IMR-90 (cell line): ENCODE measurements at regions not wholly inside any gene's neighbourhood (a gene's known extent, or its start where the extent isn't known, plus 50 kb on each side); places are given as distances from the start of the nearest gene placed in this dataset.

Experiments used
- ATAC-seq: fragments of 200-7000 bp; cut with Tn5 transposase; 2 replicates; pipeline ENCODE4 v1.9.1; 2020; ENCODE audit warnings: low read depth, mild to moderate bottlenecking, moderate library complexity
- BruUV-seq: library from RNA; stranded (reverse); fragments of 400-500 nt; replicated peaks from 2 replicates; lab custom pipeline; 2021; lab: Mats Ljungman, UMichigan
- CTCF ChIA-PET: fragments of 300-600 bp; formaldehyde crosslinking; extraction: SDS; loops from one replicate; lab custom pipeline; 2021; ENCODE audit warnings: antibody characterized with exemption; lab: Yijun Ruan, JAX
- POLR2A ChIA-PET: fragments of 300-600 bp; sonication (Branson Sonifier 250); formaldehyde crosslinking; loops from one replicate; lab custom pipeline; 2022; ENCODE audit warnings: antibody characterized with exemption; ENCODE audit not compliant: unreplicated experiment; lab: Charles Lee
- DNase-seq: peaks from one replicate; pipeline ENCODE4 v3.0.0; 2013
- H2AFZ ChIP-seq: replicated peaks from 2 replicates; pipeline ENCODE3; 2013; ENCODE audit warnings: low read length, mild to moderate bottlenecking; ENCODE audit not compliant: poor library complexity
- H2AK5ac ChIP-seq: 2 replicates; pipeline ENCODE4 v1.6.1; 2013; ENCODE audit warnings: low read depth, low read length, inconsistent platforms
- H2AK9ac ChIP-seq: replicated peaks from 2 replicates; pipeline ENCODE3; 2013; ENCODE audit warnings: mild to moderate bottlenecking, low read depth, low read length, moderate library complexity; ENCODE audit not compliant: poor library complexity
- H2BK120ac ChIP-seq: 2 replicates; pipeline ENCODE4 v1.6.1; 2013; ENCODE audit warnings: low read depth, low read length, inconsistent platforms
- H2BK15ac ChIP-seq: 3 replicates; pipeline ENCODE4 v1.6.1; 2013; ENCODE audit warnings: low read depth, low read length, inconsistent platforms
- H2BK20ac ChIP-seq: 2 replicates; pipeline ENCODE4 v1.6.1; 2013; ENCODE audit warnings: low read depth, mild to moderate bottlenecking, inconsistent platforms, low read length, moderate library complexity
- H2BK5ac ChIP-seq: 2 replicates; pipeline ENCODE4 v1.6.1; 2013; ENCODE audit warnings: mild to moderate bottlenecking, low read depth, low read length, inconsistent platforms; ENCODE audit not compliant: poor library complexity, severe bottlenecking
- H3K14ac ChIP-seq: replicated peaks from 2 replicates; pipeline ENCODE4 v1.6.1; 2013; ENCODE audit warnings: low read depth, low read length, inconsistent platforms
- H3K18ac ChIP-seq: 2 replicates; pipeline ENCODE4 v1.6.1; 2013; ENCODE audit warnings: low read depth, low read length, control low read depth
- H3K23ac ChIP-seq: 2 replicates; pipeline ENCODE4 v1.6.1; 2013; ENCODE audit warnings: low read depth, low read length, inconsistent platforms
- H3K27ac ChIP-seq: 2 replicates; pipeline ENCODE4 v1.5.1; 2013; ENCODE audit warnings: mild to moderate bottlenecking, control low read depth, low read length; ENCODE audit not compliant: insufficient read depth
- H3K27me3 ChIP-seq: 2 replicates; pipeline ENCODE4 v1.6.1; 2013; ENCODE audit warnings: low read length; ENCODE audit not compliant: control insufficient read depth, insufficient read depth
- H3K36me3 ChIP-seq: 2 replicates; pipeline ENCODE4 v1.6.1; 2013; ENCODE audit warnings: low read length, mixed read lengths; ENCODE audit not compliant: control insufficient read depth, insufficient read depth
- H3K4ac ChIP-seq: 2 replicates; pipeline ENCODE4 v1.6.1; 2013; ENCODE audit warnings: low read depth, low read length, inconsistent platforms
- H3K4me1 ChIP-seq: 2 replicates; pipeline ENCODE4 v1.6.1; 2013; ENCODE audit warnings: low read length, mixed read lengths; ENCODE audit not compliant: control insufficient read depth, insufficient read depth
- H3K4me2 ChIP-seq: 2 replicates; pipeline ENCODE4 v1.6.1; 2013; ENCODE audit warnings: low read depth, mild to moderate bottlenecking, control low read depth, low read length, moderate library complexity
- H3K4me3 ChIP-seq: 2 replicates; pipeline ENCODE4 v1.5.1; 2013; ENCODE audit warnings: low read depth, mild to moderate bottlenecking, control low read depth, low read length, moderate library complexity; ENCODE audit not compliant: insufficient read depth
- H3K56ac ChIP-seq: 2 replicates; pipeline ENCODE4 v1.6.1; 2013; ENCODE audit warnings: low read length, inconsistent platforms; ENCODE audit not compliant: insufficient read depth; ENCODE audit errors: extremely low read depth
- H3K79me1 ChIP-seq, 2 experiments: 2 replicates each; pipeline ENCODE4 v1.6.1; 2013; ENCODE audit warnings: low read length in 2 of 2, inconsistent platforms in 1 of 2, low read depth in 1 of 2
- H3K9ac ChIP-seq: 2 replicates; pipeline ENCODE4 v1.6.1; 2013; ENCODE audit warnings: low read depth, low read length, control low read depth
- H3K9me1 ChIP-seq: 2 replicates; pipeline ENCODE4 v1.6.1; 2013; ENCODE audit warnings: low read length, inconsistent platforms; ENCODE audit not compliant: insufficient read depth
- H3K9me3 ChIP-seq: 2 replicates; pipeline ENCODE4 v1.6.1; 2013; ENCODE audit warnings: low read length; ENCODE audit not compliant: control insufficient read depth, insufficient read depth
- H4K20me1 ChIP-seq: 2 replicates; pipeline ENCODE4 v1.6.1; 2013; ENCODE audit warnings: low read length, inconsistent platforms; ENCODE audit not compliant: insufficient read depth
- H4K5ac ChIP-seq: 2 replicates; pipeline ENCODE4 v1.6.1; 2013; ENCODE audit warnings: mild to moderate bottlenecking, low read depth, low read length, control low read depth
- H4K8ac ChIP-seq, 2 experiments: 2 replicates each; pipeline ENCODE4 v1.6.1; 2013; ENCODE audit warnings: low read depth in 2 of 2, low read length in 2 of 2, control low read depth in 1 of 2, inconsistent platforms in 1 of 2
- H4K91ac ChIP-seq: 2 replicates; pipeline ENCODE4 v1.6.1; 2013; ENCODE audit warnings: low read depth, low read length, inconsistent platforms; ENCODE audit not compliant: insufficient read depth
- MAFK ChIP-seq: IDR thresholded peaks from 2 replicates; pipeline ENCODE4 v1.6.1; 2012; ENCODE audit warnings: low read depth, low read length, improper control_type of control experiment
- NFE2L2 ChIP-seq: fragments of 150-350 bp; IDR thresholded peaks from 2 replicates; pipeline ENCODE4 v1.6.1; 2016; ENCODE audit warnings: low read depth, mild to moderate bottlenecking, low read length
- POLR2A ChIP-seq: IDR thresholded peaks from 2 replicates; pipeline ENCODE4 v1.6.1; 2012; ENCODE audit warnings: mild to moderate bottlenecking, low read depth, low read length
- RAD21 ChIP-seq: IDR thresholded peaks from 2 replicates; pipeline ENCODE4 v1.6.1; 2012; ENCODE audit warnings: low read length, improper control_type of control experiment
- RCOR1 ChIP-seq: IDR thresholded peaks from 2 replicates; pipeline ENCODE4 v1.6.1; 2012; ENCODE audit warnings: mild to moderate bottlenecking, low read length, improper control_type of control experiment; ENCODE audit not compliant: insufficient replicate concordance
- SMC3 ChIP-seq: fragments of 150-350 bp; IDR thresholded peaks from 2 replicates; pipeline ENCODE4 v1.6.1; 2016; ENCODE audit warnings: low read depth, mild to moderate bottlenecking, antibody characterized with exemption, low read length, moderate library complexity
- WGBS, 2 experiments: methylation state at CpG; one replicate each; pipeline versions ENCODE4 v1.1.5 to v1.1.7; 2013; ENCODE audit warnings: missing lambda C conversion rate in 2 of 2; ENCODE audit not compliant: insufficient read length in 1 of 2; ENCODE audit errors: extremely low coverage in 2 of 2; 5-methylcytosine and 5-hydroxymethylcytosine counted together
- dilution Hi-C: fragments of 300-500 bp; cut with HindIII; formaldehyde crosslinking; loops from one replicate; pipeline ENCODE4 v1.14.3; 2018; ENCODE audit warnings: low sequenced_read_pairs; ENCODE audit not compliant: unreplicated experiment
- in situ Hi-C: fragments of 300-500 bp; cut with MboI; formaldehyde crosslinking; loops from 3 replicates; pipeline ENCODE4 v1.14.3; 2019; ENCODE audit warnings: low sequenced_read_pairs, inconsistent platforms, mixed read lengths
- intact Hi-C: fragments of 100-400 bp; cut with micrococcal nuclease; formaldehyde crosslinking; loops from 2 replicates; pipeline ENCODE4 v1.10.0; 2022
- TF ChIP-seq, protein P1 (sequence below): conservative IDR thresholded peaks from 2 replicates; pipeline ENCODE4 v1.5.1; 2012; ENCODE audit warnings: mild to moderate bottlenecking, low read depth, low read length, improper control_type of control experiment

DNA sequence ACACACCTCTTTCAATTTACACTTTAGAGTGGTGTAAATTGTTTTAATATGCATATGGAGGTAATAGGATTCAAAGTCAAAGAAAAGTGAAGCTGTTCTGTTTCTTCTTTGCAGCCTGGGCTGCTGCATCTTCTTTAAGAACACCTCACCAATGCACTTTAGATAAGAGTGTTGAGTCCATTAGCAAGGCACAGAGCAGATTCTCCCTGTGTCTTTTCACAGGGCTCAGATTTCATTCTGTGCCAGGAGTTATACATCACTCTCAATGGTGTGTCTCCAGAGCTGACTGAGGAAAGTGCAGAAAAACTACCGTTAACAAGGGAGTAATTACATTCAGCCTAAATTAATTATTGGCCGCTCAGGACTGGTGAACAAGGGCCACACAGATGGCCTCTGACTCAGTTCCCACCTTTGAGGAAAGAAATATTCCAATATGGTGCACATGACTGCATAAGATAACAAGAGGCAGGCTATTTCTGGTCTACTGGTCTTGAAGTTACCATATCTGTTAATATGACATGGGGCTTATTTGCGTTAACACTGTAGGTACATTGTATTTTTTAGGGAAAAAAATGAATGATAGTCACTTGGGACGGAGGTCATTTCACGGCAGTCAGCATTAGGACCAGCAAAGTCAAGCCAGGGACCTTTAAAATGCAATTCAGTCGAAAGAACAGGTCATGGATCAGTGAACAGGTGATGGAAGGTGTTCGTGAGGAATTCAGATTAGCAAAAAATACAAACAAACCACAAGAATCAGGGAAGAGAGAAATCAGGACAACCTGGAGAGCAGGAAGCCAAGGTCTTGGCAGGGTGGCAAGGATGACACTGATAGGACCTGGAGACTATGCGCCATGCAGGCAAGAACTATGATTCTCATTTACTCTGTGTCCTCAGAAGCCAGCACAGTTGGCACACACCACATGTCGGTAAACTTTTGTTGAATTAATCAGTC lies 203.7 kb downstream of the TBX18 start:
- no peak for TF ChIP-seq RCOR1
- TF ChIP-seq NFE2L2: no peak
- TF ChIP-seq SMC3: no peak
- no peak for TF ChIP-seq POLR2A
- no peak for TF ChIP-seq MAFK
- TF ChIP-seq, protein P1, sequence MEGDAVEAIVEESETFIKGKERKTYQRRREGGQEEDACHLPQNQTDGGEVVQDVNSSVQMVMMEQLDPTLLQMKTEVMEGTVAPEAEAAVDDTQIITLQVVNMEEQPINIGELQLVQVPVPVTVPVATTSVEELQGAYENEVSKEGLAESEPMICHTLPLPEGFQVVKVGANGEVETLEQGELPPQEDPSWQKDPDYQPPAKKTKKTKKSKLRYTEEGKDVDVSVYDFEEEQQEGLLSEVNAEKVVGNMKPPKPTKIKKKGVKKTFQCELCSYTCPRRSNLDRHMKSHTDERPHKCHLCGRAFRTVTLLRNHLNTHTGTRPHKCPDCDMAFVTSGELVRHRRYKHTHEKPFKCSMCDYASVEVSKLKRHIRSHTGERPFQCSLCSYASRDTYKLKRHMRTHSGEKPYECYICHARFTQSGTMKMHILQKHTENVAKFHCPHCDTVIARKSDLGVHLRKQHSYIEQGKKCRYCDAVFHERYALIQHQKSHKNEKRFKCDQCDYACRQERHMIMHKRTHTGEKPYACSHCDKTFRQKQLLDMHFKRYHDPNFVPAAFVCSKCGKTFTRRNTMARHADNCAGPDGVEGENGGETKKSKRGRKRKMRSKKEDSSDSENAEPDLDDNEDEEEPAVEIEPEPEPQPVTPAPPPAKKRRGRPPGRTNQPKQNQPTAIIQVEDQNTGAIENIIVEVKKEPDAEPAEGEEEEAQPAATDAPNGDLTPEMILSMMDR: no peak
- TF ChIP-seq RAD21: no peak
- Histone ChIP-seq H3K79me1 (no peaks in the 10 kb centered on the region), H2AFZ (no peak overlapping the region), H2BK120ac (no peak overlapping the region), H3K18ac (no peak overlapping the region), H3K56ac (no peak overlapping the region), H2BK15ac (no peak overlapping the region), H3K27ac (no peak overlapping the region), H3K23ac (no peak overlapping the region), H3K4me2 (no peak overlapping the region), H3K4me1 (no peaks in the 10 kb centered on the region), H3K4ac (no peak overlapping the region), H3K9ac (no peak overlapping the region), H2AK9ac (no peak overlapping the region), H3K14ac (no peak overlapping the region), H4K8ac (no peak overlapping the region), H2BK5ac (no peak overlapping the region), H3K27me3 (no peaks in the 10 kb centered on the region), H3K9me1 (no peaks in the 10 kb centered on the region), H4K5ac (no peak overlapping the region), H3K4me3 (no peak overlapping the region), H4K91ac (no peak overlapping the region), H2BK20ac (no peak overlapping the region), H4K20me1 (no peaks in the 10 kb centered on the region), H3K36me3 (no peaks in the 10 kb centered on the region), H3K9me3 (no peaks in the 10 kb centered on the region), H2AK5ac (no peak overlapping the region)
- ATAC-seq: no peak
- WGBS, 2 experiments: no CpG with 5 or more reads among the region's 9 CpGs
- POLR2A ChIA-PET: no interaction called here
- intact Hi-C loops: loop anchor here (10.0 kb wide), 1 partner anchor 114 kb away; no protein-coding TSS in a partner anchor
- dilution Hi-C loops: no loop called here
- BruUV-seq: no TSS peak
- CTCF ChIA-PET: no interaction called here
- DNase-seq: no peak
- in situ Hi-C loops: no loop called here
